Raji (cell line): ENCODE measurements at regions not wholly inside any gene's neighbourhood (a gene's known extent, or its start where the extent isn't known, plus 50 kb on each side); places are given as distances from the start of the nearest gene placed in this dataset.

Source experiments
- POLR2A ChIP-seq: IDR thresholded peaks from 2 replicates; pipeline ENCODE4 v1.6.1; 2011; ENCODE audit warnings: low read depth, low read length, control low read depth; ENCODE audit not compliant: insufficient read depth

- TF ChIP-seq POLR2A = no peak
Observed at GRCh38 chr1:9476790-9477463, 62.3 kb upstream of the SLC25A33 start.

GRCh38 chr1:9477535-9477934, 61.7 kb upstream of the SLC25A33 start:
- no peak for TF ChIP-seq POLR2A

- TF ChIP-seq POLR2A = no peak
Observed at GRCh38 chr1:9478021-9478420, 61.2 kb upstream of the SLC25A33 start.

GRCh38 chr1:9481048-9481447, 58.2 kb upstream of the SLC25A33 start:
- no peak for TF ChIP-seq POLR2A

GRCh38 chr1:9482403-9482802, 56.9 kb upstream of the SLC25A33 start:
- no peak for TF ChIP-seq POLR2A

- no peak for TF ChIP-seq POLR2A
Observed at GRCh38 chr1:9482816-9483572, 56.3 kb upstream of the SLC25A33 start.

- TF ChIP-seq POLR2A = no peak
Observed at GRCh38 chr1:9486466-9487140, 52.7 kb upstream of the SLC25A33 start.
